ENCODE measurements at regions not wholly inside any gene's neighbourhood (a gene's known extent, or its start where the extent isn't known, plus 50 kb on each side); places are given as distances from the start of the nearest gene placed in this dataset.

GRCh38 chr14:42734041-42734440 is 1127.4 kb downstream of the LRFN5 start:
- no peaks in the 10 kb centered on the region for H3K27me3 ChIP-seq
- no peak for TF ChIP-seq CTCF (IDR thresholded peaks at IDR 0.05)
- no peak overlapping the region for H3K4me3 ChIP-seq
- H3K4me1 ChIP-seq = no peaks in the 10 kb centered on the region
- intact Hi-C loops (cut with DNase I) = no loop called here
- ATAC-seq (no peak), DNase-seq (no peak), FAIRE-seq (no peak)
- no peaks in the 10 kb centered on the region for H3K9me3 ChIP-seq
- no peak overlapping the region for H3K27ac ChIP-seq
- no peaks in the 10 kb centered on the region for H3K36me3 ChIP-seq
- 55 to 59% methylated on average over 1 of the region's 1 CpG for WGBS, 2 donors

GRCh38 chr14:42732005-42732404 is 1125.3 kb downstream of the LRFN5 start:
- ATAC-seq (no peak), DNase-seq (no peak), FAIRE-seq (no peak)
- intact Hi-C loops (cut with DNase I) = no loop called here
- Histone ChIP-seq H3K9me3 (no peaks in the 10 kb centered on the region), H3K4me1 (no peaks in the 10 kb centered on the region), H3K27me3 (no peaks in the 10 kb centered on the region), H3K4me3 (no peak overlapping the region), H3K36me3 (no peaks in the 10 kb centered on the region), H3K27ac (no peak overlapping the region)
- TF ChIP-seq CTCF (IDR thresholded peaks at IDR 0.05) = no peak

GRCh38 chr14:42731480-42731879 is 1124.8 kb downstream of the LRFN5 start:
- no peak for FAIRE-seq
- no peak for DNase-seq
- Histone ChIP-seq H3K4me1 (no peaks in the 10 kb centered on the region), H3K36me3 (no peaks in the 10 kb centered on the region), H3K27ac (no peak overlapping the region), H3K9me3 (no peaks in the 10 kb centered on the region), H3K4me3 (no peak overlapping the region), H3K27me3 (no peaks in the 10 kb centered on the region)
- ATAC-seq = no peak
- WGBS, 2 donors = 55 to 80% methylated on average over 2 of the region's 2 CpGs
- TF ChIP-seq CTCF (IDR thresholded peaks at IDR 0.05) = no peak
- intact Hi-C loops (cut with DNase I) = no loop called here

GRCh38 chr14:42729681-42730080 is 1123.0 kb downstream of the LRFN5 start:
- no peak for TF ChIP-seq CTCF (IDR thresholded peaks at IDR 0.05)
- Histone ChIP-seq H3K9me3 (no peaks in the 10 kb centered on the region), H3K4me3 (no peak overlapping the region), H3K27ac (no peak overlapping the region), H3K36me3 (no peaks in the 10 kb centered on the region), H3K27me3 (no peaks in the 10 kb centered on the region), H3K4me1 (no peaks in the 10 kb centered on the region)
- no peak for DNase-seq
- FAIRE-seq = no peak
- intact Hi-C loops (cut with DNase I) = no loop called here
- 75 to 81% methylated on average over 2 of the region's 2 CpGs for WGBS, 2 donors
- no peak for ATAC-seq

- Histone ChIP-seq H3K27ac (no peak overlapping the region), H3K27me3 (no peaks in the 10 kb centered on the region), H3K4me1 (no peaks in the 10 kb centered on the region), H3K4me3 (no peak overlapping the region), H3K9me3 (peaks cover 0 to 5% (median 0%) of the 10 kb centered on the region in 4 donors), H3K36me3 (no peaks in the 10 kb centered on the region)
- ATAC-seq (no peak), DNase-seq (no peak), FAIRE-seq (no peak)
- intact Hi-C loops (cut with DNase I) = no loop called here
- TF ChIP-seq CTCF (IDR thresholded peaks at IDR 0.05) = no peak
- 28 to 50% methylated on average over 1 of the region's 1 CpG for WGBS, 2 donors
Measured at GRCh38 chr14:42719391-42719790, 1112.7 kb downstream of the LRFN5 start.

Measured in pancreas (tissue), 10 donors.